HG03521 (cell line): ENCODE measurements at regions not wholly inside any gene's neighbourhood (a gene's known extent, or its start where the extent isn't known, plus 50 kb on each side); places are given as distances from the start of the nearest gene placed in this dataset.
"Not testable (repeated sequence)": the region's sequence is repeated elsewhere in the genome, so short reads cannot be mapped to it uniquely, and the experiment has no call there.

ENCODE experiments used
- ATAC-seq: cut with Tn5 transposase; IDR thresholded peaks from one replicate; pipeline ENCODE4 v1.9.1; 2021; ENCODE audit warnings: mild to moderate bottlenecking, moderate library complexity; ENCODE audit not compliant: unreplicated experiment

DNA sequence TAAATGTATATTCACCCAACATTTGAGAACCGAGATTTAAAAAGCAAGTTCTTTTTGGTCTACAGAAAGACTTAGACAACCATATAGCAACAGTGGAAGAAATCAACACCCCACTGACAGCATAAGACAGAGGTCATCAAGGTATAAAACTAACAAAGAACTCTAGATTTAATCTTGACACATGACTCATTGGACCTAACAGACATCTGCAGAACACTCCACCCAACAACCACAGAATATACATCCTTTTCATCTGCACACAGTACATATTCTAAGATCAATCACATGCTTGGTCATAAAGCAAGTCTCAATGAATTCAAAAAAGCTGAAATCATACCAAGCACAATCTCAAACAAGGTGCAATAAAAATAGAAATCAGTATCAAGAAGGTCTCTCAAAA, 65.8 kb downstream of the SPIN4 start:
- no peak for ATAC-seq

DNA sequence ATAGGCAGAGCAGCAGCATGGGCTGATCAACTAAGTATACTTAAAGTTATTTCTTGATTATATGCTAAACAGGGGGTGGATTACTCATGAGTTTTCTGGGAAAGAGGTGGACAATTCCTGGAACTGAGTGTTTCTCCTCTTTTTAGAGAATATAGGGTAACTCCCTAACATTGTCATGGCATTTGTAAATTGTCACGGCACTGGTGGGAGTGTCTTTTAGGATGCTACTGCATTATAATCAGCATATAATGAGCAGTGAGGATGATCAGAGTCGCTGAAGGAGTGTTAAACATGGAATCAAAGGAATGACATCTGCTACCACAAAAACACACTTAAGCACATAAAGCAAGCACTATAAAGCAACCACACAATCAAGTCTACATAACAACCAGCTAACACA, 66.5 kb downstream of the SPIN4 start:
- ATAC-seq = no peak

DNA sequence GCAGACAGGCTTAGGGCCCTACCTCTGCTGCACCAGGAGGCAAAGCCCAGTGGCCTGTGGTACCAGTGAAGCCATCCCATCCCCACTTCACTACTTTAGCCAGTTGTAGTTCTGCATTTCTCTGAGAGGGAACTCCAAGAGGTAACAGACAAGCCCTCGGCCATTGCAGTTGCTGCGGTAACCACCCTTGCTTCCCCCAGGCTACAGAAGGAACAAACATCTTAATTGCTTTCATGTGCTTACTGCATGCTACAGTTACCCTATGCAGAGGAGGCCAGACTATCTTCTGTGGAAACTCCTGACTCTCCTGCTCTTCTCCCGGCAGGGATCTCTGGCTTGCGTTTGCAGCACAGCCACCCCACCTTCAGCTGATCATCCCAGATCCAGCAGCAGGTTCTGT, 67.8 kb downstream of the SPIN4 start:
- no peak for ATAC-seq

DNA sequence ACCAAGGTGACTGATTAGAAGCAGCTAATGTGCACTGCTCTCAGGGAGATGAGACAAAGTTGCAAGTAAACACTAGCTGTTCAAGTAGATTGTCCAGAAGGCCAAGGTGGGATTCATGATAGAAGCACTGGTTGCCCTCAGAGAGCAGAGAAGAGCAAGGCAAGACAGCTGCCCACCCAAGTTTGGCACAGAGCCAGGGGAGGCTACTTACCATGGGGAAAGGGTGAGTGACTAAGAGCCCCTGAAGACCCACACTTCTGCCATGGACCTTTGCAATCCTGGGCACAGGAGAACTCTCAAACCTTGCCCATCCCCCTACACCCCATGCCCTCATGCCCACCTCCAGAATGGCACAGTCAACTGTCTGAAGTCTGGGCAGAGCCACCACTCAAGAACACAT, 68.3 kb downstream of the SPIN4 start:
- no peak for ATAC-seq

DNA sequence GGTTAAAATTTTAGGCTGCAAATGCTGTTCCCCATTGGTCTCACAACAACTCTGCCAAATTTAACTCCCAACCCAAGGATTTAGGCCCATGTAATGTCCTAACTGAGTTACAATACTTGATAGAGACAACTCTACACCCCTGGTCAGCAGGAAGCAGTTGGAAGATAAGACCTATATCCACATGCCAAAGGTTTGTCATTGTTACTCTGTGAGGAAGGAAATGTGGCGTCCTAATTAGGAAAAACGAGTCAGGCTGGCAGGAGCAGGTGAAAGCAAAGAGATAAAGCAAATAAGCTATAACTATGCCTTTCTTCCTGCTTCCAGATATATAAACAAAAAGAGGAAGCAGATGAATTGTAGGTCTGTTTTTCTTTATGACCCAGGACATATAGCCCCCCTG, 69.1 kb downstream of the SPIN4 start:
- no peak for ATAC-seq

DNA sequence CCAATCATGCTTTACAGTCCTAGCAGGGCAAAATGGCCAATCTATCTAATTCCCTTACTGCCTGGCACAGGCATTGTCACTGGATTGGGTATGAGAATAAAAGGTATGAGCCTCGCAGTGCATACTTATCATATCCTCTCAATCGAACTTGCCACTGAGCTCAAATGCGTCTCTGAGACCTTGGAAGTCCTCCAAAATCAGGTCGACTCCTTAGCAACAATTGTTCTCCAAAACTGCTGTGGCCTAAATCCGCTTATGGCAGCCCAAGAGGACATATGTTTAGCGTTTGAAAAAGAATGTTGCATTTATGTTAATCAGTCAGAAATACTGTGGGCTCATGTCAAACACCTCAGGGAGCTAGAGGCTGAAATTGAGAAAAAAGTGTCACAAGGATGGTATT, 69.7 kb downstream of the SPIN4 start:
- no peak for ATAC-seq

DNA sequence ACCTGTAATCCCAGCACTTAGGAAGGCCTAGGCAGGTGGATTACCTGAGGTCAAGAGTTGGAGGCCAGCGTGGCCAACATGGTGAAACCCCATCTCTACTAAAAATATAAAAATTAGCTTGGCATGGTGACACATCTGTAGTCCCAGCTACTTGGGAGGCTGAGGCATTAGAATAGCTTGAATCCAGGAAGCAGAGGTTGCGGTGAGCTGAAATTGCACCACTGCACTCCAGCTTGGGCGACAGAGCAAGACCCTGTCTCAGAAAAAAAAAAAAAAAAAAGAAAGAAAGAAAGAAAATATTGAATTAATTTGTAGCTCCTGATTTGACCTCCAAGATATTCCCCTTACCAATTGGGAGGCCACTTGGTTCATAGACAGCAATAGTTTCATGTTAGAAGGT, 73.7 kb downstream of the SPIN4 start:
- ATAC-seq = not testable (repeated sequence)

DNA sequence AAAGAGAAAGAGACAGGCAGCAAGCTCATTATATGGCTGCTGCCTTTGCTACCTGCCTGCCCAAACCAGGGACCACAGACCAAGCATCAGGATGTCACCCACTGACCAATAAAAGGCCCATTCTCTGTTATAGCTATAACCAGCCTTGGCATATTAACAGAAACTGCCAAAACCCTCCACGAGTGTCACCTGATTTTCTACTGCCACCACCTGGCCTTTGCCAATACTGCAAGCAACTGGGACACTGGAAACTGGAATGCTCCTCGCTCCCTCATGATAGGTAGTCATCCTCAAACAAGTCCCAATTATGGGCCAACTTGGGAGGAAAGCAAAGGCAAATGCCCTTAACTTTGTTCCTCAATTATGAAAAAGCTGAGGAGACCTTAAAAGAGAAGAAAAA, 76.0 kb downstream of the SPIN4 start:
- ATAC-seq = no peak

DNA sequence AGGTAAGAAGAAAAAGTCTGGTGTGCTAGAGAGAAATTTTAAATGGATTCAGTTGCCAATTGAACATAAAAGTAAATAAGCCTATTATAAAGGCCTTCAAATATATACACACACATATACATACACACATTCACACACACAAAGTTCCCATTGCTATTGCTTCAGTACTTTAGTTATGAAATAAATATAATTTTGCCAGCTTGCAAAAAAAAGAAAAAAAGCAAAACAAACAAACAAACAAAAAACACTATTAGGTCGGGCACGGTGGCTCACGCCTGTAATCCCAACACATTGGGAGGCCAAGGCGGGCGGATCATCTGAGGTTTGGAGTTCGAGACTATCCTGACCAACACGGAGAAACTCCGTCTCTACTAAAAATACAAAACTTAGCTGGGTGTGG, 80.3 kb downstream of the SPIN4 start:
- ATAC-seq = no peak

DNA sequence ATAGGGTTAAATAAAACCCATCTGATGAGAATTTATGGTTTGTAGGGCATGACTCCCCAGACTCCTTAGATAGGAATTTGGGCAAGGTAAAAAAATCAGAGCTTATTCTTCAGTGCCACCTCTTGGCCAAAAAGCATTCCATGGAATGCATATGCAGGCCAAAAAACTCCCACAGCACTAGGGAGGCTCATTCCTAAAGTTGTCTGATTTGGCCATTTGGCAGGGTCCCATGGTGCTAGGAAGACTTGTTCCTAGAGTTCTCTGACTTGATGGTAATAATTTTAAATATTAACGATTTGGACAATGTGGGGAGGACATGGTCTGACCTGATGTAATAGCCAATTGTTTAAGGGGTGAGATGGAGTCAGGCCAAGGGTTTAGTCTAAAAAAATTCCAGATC, 93.0 kb downstream of the SPIN4 start:
- ATAC-seq = no peak

DNA sequence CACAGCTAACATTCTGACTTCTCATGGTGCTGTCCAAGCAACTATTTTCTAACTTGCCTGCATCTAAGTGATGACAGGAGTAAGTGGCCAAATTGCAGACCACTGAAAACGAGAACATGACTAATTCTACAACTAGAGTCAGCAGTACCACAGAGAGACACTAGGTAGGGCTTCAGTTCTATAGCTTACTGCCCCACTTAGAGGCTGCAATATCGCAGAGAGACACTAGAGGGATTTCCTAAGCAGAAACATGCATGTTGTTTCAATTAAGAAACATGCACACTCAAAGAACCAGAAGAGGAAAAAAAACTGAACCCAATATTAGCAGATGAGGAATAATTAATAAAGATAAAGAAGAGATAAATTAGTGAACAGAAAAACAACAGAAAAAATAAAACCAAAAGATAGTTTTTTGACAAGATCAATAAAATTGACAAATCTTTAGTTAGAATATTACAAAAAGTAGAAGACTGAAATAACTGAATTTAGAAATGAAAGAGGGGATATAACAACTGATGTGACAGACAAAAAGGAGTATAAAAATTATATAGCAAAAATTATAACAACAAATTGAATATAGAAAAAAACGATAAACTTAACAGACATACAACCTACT, 100.8 kb downstream of the SPIN4 start:
- peak; percentile 100 for ATAC-seq

DNA sequence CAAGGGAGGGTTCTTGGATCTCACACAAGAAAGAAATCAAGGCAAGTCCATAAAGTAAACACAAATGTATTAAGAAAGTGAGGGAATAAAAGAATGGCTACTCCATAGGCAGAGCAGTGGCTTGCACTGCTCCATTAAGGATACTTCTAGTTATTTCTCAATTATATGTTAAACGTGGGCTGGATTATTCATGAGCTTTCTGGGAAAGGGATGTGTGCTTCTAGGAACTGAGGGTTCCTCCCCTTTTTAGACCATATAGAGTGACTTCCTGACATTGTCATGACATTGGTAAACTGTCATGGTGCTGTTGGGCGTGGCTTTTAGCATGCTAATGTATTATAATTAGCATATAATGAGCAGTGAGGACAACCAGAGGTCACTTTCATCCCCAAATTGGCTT, 108.4 kb downstream of the SPIN4 start:
- ATAC-seq = not testable (repeated sequence)

DNA sequence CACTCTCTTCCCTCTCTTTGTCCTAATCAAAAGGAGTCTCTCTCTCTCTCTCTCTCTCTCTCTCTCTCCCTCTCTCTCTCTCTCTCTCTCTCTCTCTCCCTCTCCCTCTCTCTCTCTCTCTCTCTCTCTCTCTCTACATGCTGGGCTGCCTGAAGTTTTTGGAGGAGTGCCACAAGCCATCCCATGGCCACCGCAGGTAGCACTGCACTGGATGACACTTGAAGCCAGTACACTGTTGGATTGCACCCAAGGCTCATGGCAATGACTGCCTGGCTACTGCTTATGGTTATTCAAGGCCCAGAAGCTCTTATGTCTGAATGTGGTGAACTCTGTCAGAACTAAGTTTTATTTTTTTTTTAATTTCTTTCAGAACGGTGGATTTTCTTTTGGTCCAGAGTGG, 115.2 kb downstream of the SPIN4 start:
- not testable (repeated sequence) for ATAC-seq

DNA sequence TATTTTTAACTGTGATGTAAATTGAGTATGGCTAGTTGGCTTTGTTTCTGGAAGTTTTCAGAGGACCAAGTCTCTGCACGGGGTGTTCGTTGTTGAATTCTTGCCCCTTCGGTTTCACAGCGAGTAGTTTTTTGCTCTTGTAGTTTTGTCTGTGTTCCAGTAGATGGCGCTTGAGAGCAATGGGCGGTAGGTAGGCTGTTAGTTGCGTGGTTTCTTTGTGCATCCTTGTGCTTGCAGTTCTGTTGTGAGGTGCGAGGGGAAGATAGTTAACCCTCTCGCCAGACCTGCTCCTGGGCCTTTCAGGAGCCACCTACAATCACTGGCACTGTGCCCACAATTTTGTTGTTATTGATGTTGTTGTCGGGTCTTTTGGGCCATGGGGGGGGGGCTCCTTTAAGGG, 118.1 kb downstream of the SPIN4 start:
- not testable (repeated sequence) for ATAC-seq

DNA sequence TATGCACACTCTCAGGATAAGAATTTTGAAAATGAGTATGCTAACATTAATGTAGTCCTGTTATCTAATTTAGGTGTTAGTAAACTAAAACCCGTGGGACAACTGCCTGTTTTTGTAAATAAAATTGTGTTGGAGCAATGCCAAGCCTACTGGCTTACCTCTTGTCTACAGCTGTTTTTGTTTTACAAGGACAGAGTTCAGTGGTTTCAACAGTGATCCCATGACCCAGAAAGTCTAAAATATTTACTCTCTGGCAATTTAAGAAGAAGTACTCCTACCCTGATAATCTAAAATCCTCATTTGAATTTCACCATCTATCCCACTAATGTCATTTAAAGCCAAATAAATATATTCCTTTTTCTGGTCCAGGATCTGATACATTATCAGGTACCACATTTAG, 132.9 kb downstream of the SPIN4 start:
- ATAC-seq = not testable (repeated sequence)

DNA sequence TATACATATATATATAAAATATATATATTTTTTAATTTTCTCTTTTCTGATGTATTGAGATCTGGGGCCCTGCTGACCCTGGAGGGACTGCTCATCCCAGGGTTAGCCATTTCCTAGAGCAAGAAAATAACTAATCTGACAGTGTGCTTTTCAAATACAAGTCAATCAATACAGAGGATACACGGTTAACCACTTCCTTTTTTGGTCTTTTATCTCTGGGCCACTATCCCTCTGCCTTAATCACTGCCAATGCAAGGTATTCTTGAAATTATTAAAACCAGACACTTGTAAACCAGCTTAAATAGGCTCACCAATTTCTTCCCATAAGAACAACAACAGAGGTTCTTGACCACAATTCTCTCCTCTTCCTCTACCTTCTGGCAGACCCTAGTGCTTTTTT, 133.6 kb downstream of the SPIN4 start:
- not testable (repeated sequence) for ATAC-seq

DNA sequence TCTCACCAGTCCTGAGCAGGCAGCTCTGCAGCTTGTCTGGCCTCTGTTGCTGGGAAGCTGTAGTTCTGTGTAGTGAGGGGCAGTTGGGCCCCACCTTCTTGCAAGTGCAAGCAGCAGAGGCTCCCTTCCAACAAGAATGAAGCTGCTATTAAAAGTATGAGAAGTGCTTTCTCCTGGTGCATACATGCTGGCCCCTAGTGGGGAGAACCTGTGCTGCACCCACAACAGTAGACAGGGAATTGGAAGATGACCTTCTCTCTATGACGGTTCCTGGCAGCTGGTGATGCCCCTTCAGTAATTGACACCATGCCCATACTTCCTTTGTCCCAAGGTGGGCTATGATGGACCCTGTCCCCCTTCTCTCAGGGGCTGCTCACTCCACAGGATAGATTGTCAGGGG, 141.5 kb downstream of the SPIN4 start:
- not testable (repeated sequence) for ATAC-seq

DNA sequence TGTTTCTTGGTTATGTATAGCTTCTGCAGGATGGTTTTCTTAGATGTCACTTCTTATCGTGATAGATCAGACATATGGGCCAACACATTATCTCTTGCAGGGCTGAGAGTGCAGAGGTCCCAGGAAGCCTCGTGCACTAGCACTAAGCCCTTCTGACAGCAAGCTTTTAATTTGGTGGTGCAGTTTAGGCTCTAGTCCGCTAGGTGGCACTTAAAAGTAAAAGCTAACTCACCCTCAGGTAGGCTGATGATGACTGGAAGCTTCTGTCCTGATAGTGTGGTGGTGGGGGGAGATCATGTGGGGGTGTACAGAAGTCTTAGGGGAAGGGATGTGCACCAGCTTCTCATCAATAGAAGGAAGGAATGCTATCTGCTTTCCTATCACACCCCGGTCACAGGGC, 142.0 kb downstream of the SPIN4 start:
- not testable (repeated sequence) for ATAC-seq

DNA sequence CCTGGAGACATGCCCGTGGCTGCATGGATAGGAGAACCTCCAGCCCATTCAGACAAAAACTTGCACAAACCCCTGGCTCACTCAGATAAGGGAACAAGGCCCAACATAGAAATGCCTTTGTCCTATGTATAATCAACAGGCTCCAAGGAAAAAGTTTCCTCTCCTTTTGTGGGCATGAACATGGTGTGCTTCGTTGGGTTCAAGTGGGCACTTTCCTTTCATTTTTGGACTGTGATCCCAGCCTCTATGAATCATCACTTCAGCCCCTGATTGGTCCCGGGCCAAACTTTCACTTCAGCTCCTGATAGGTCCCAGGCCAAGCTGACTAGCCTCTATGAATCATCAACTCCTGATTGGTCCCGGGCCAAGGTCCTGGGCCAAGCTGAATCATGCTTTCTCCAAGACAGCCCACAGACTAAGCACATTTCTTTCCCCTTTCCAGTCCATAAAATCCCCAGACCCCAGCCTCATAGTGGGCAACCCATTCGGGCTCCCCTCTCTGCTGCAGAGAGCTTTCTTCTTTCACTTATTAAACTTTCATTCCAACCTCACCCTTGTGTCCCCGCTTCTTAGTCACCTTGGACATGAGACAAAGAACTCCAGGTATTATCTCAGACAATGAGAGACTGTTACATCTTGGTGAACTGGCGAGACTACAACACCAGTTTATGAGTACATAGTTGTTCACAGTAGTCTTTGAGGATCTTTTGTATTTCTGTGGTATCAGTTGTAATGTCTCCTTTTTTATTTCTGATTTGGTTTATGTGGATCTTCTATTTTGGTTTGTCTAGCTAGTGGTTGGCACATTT, 146.7 kb downstream of the SPIN4 start:
- not testable (repeated sequence) for ATAC-seq

DNA sequence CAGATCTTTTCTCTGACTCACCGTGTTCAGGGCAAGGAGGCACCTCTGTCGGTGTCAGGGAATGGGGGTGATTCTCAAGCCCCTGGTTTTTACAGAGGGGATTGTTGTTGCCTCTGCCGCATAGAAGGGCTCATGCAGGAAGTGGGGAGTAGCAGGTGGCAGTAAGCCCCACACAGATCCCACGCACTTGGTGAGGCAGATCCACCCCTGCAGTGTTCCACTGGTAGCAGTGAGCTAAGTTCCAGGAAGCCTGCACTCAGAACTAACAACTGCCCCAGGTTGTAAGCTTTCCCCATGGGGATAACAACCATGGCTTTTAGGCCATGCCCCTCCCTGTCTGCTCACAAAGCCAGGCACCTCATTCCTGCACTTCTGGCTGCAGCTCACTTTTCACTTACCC, 149.1 kb downstream of the SPIN4 start:
- ATAC-seq = not testable (repeated sequence)

DNA sequence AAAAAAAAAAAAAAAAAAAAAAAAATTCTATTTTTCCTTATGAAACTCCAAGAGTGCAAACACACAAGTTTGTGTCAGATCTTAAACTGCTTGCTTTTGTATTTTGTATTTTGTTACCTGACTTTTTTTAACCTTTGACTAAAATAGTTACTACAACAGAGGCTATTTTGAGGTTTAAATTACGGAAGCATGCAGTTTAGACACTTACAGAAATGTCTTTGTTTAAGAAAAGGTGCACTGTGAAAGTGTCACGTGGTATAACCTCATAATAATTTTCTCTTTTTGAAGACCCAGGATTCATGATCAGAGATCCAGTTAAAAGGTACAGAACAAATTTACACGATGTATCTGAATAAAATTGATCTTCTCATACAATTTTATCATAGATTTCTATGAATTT, 152.4 kb downstream of the SPIN4 start:
- ATAC-seq = not testable (repeated sequence)

DNA sequence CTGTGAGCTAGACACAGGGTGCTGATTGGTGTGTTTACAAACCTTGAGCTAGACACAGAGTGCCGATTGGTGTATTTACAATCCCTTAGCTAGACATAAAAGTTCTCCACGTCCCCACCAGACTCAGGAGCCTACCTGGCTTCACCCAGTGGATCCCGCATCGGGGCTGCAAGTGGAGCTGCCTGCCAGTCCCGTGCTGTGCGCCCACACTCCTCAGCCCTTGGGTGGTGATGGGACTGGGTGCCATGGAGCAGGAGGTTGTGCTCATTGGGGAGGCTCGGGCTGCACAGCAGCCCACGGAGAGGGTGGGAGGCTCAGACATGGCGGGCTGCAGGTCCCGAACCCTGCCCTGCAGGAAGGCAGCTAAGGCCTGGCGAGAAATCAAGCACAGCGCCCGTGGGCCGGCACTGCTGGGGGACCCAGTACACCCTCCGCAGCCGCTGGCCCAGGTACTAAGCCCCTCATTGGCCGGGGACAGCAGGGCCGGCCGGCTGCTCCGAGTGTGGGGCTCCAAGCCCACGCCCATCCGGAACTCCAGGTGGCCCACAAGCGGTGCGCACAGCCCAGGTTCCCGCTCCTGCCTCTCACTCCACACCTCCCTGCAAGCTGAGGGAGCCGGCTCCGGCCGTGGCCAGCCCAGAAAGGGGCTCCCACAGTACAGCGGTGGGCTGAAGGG, 158.6 kb downstream of the SPIN4 start:
- ATAC-seq = not testable (repeated sequence)
